SK-N-SH (cell line): ENCODE measurements at regions not wholly inside any gene's neighbourhood (a gene's known extent, or its start where the extent isn't known, plus 50 kb on each side); places are given as distances from the start of the nearest gene placed in this dataset.

ENCODE experiments used
- CTCF ChIA-PET: fragments of 300-600, 350-600 bp; formaldehyde crosslinking; extraction: SDS; loops from one replicate; lab custom pipeline; 2021; lab: Yijun Ruan, JAX
- POLR2A ChIA-PET: fragments of 350-600 bp; sonication (Branson Sonifier 250); formaldehyde crosslinking; extraction: SDS; loops from one replicate; lab custom pipeline; 2020; ENCODE audit warnings: antibody characterized with exemption, inconsistent platforms; lab: Yijun Ruan, JAX
- DNase-seq: peaks from one replicate; pipeline ENCODE4 v3.0.0; 2012
- H2AFZ ChIP-seq: fragments of 200-600 bp; sonication (generic); 2 replicates; pipeline ENCODE4 v1.8.1; 2016; ENCODE audit warnings: antibody characterized with exemption, mild to moderate bottlenecking, low read depth
- H3F3A ChIP-seq: fragments of 200-600 bp; sonication (generic); replicated peaks from 2 replicates; pipeline ENCODE3; 2016; ENCODE audit warnings: antibody characterized with exemption, mild to moderate bottlenecking; ENCODE audit not compliant: insufficient read depth
- H3K27ac ChIP-seq, 2 experiments: fragments of 200-500 bp in 1 of 2; fragments of 200-600 bp in 1 of 2; sonication (Bioruptor generic) in 1 of 2; sonication (generic), shearing (Covaris generic) in 1 of 2; 2 replicates each; pipeline versions ENCODE4 v1.5.1 to v1.6.1; 2014 to 2016; ENCODE audit warnings: low read depth in 2 of 2, inconsistent platforms in 1 of 2, low read length in 1 of 2, mild to moderate bottlenecking in 1 of 2, mixed read lengths in 1 of 2
- H3K27me3 ChIP-seq: fragments of 200-600 bp; sonication (generic), shearing (Covaris generic); 2 replicates; pipeline ENCODE4 v1.6.1; 2016; ENCODE audit warnings: mixed run types; ENCODE audit not compliant: insufficient read depth
- H3K36me3 ChIP-seq, 2 experiments: fragments of 200-500 bp in 1 of 2; fragments of 200-600 bp in 1 of 2; sonication (Bioruptor generic) in 1 of 2; sonication (generic) in 1 of 2; replicated peaks in 1 of 2; 2 replicates each; pipeline versions ENCODE3 to v1.5.1; 2014 to 2016; ENCODE audit warnings: low read length in 1 of 2, mild to moderate bottlenecking in 1 of 2; ENCODE audit not compliant: insufficient read depth in 2 of 2, control insufficient read depth in 1 of 2
- H3K4me1 ChIP-seq, 2 experiments: fragments of 200-500 bp in 1 of 2; fragments of 200-600 bp in 1 of 2; sonication (Bioruptor generic) in 1 of 2; sonication (generic), shearing (Covaris generic) in 1 of 2; 2 replicates each; pipeline versions ENCODE4 v1.5.1 to v1.6.1; 2014 to 2016; ENCODE audit warnings: low read depth in 1 of 2, low read length in 1 of 2, mixed run types in 1 of 2; ENCODE audit not compliant: insufficient read depth in 2 of 2, control insufficient read depth in 1 of 2
- H3K4me2 ChIP-seq: fragments of 200-600 bp; sonication (generic), shearing (Covaris generic); 2 replicates; pipeline ENCODE4 v1.6.1; 2017; ENCODE audit warnings: mixed run types
- H3K4me3 ChIP-seq, 2 experiments: fragments of 200-500 bp in 1 of 2; fragments of 200-600 bp in 1 of 2; sonication (Bioruptor generic) in 1 of 2; sonication (generic), shearing (Covaris generic) in 1 of 2; 2 replicates each; pipeline versions ENCODE4 v1.5.1 to v1.8.1; 2014 to 2016; ENCODE audit warnings: low read depth in 2 of 2, inconsistent platforms in 1 of 2, low read length in 1 of 2, mild to moderate bottlenecking in 1 of 2, mixed read lengths in 1 of 2, moderate library complexity in 1 of 2
- H3K79me2 ChIP-seq: fragments of 200-600 bp; sonication (generic); 2 replicates; pipeline ENCODE4 v1.8.1; 2017; ENCODE audit warnings: mild to moderate bottlenecking; ENCODE audit not compliant: insufficient read depth
- H3K9ac ChIP-seq: fragments of 200-600 bp; sonication (generic); 2 replicates; pipeline ENCODE4 v1.6.1; 2017; ENCODE audit warnings: mixed run types
- H3K9me2 ChIP-seq: fragments of 200-600 bp; sonication (generic); 2 replicates; pipeline ENCODE4 v1.6.1; 2017; ENCODE audit warnings: mixed run types
- H3K9me3 ChIP-seq: fragments of 200-600 bp; sonication (generic); 2 replicates; pipeline ENCODE4 v1.6.1; 2017; ENCODE audit warnings: mixed run types, mild to moderate bottlenecking, moderate library complexity
- H4K20me1 ChIP-seq: fragments of 200-600 bp; sonication (generic); 2 replicates; pipeline ENCODE4 v1.6.1; 2017; ENCODE audit warnings: mild to moderate bottlenecking, mixed run types; ENCODE audit not compliant: insufficient read depth
- CTCF ChIP-seq: fragments of 200-600 bp; sonication (generic); IDR thresholded peaks from 2 replicates; pipeline ENCODE4 v1.6.1; 2017; ENCODE audit warnings: antibody characterized with exemption, mild to moderate bottlenecking, moderate library complexity
- EP300 ChIP-seq, 2 experiments: IDR thresholded peaks; 2 replicates each; pipeline versions ENCODE4 v1.4.0 to v1.6.1; 2012; ENCODE audit warnings: borderline replicate concordance in 1 of 2, low read depth in 1 of 2, low read length in 1 of 2
- FOSL2 ChIP-seq: IDR thresholded peaks from 2 replicates; pipeline ENCODE4 v1.4.0; 2012; ENCODE audit warnings: low read depth, mild to moderate bottlenecking, moderate library complexity, borderline replicate concordance
- FOXM1 ChIP-seq: IDR thresholded peaks from 2 replicates; pipeline ENCODE4 v1.4.0; 2012; ENCODE audit warnings: low read depth, mild to moderate bottlenecking
- IRF3 ChIP-seq: fragments of 150-350 bp; IDR thresholded peaks from 2 replicates; pipeline ENCODE4 v1.6.1; 2016; ENCODE audit warnings: mild to moderate bottlenecking, low read depth, low read length
- JUND ChIP-seq: IDR thresholded peaks from 2 replicates; pipeline ENCODE4 v1.4.0; 2012
- MAX ChIP-seq: IDR thresholded peaks from 2 replicates; pipeline ENCODE4 v1.4.0; 2012; ENCODE audit warnings: low read depth
- MEF2A ChIP-seq: IDR thresholded peaks from 2 replicates; pipeline ENCODE4 v1.4.0; 2012; ENCODE audit warnings: low read depth, borderline replicate concordance
- NFIC ChIP-seq: IDR thresholded peaks from 2 replicates; pipeline ENCODE4 v1.4.0; 2012; ENCODE audit warnings: borderline replicate concordance
- NRF1 ChIP-seq: IDR thresholded peaks from 2 replicates; pipeline ENCODE4 v1.6.1; 2012; ENCODE audit warnings: low read depth, mild to moderate bottlenecking, low read length
- POLR2AphosphoS5 ChIP-seq: IDR thresholded peaks from 2 replicates; pipeline ENCODE4 v1.6.1; 2012; ENCODE audit warnings: low read depth, low read length
- REST ChIP-seq: IDR thresholded peaks from 2 replicates; pipeline ENCODE4 v1.6.1; 2012; ENCODE audit warnings: mild to moderate bottlenecking, low read depth, low read length, moderate library complexity
- RFX5 ChIP-seq: IDR thresholded peaks from 2 replicates; pipeline ENCODE4 v1.6.1; 2012; ENCODE audit warnings: mild to moderate bottlenecking, improper control_type of control experiment, low read length
- RXRA ChIP-seq: IDR thresholded peaks from 2 replicates; pipeline ENCODE4 v1.4.0; 2012; ENCODE audit warnings: low read depth, mild to moderate bottlenecking, borderline replicate concordance
- SMC3 ChIP-seq: IDR thresholded peaks from 2 replicates; pipeline ENCODE4 v1.6.1; 2012; ENCODE audit warnings: low read depth, low read length, improper control_type of control experiment
- TAF1 ChIP-seq: IDR thresholded peaks from 2 replicates; pipeline ENCODE4 v1.6.1; 2012; ENCODE audit warnings: low read depth, mild to moderate bottlenecking, low read length, moderate library complexity, borderline replicate concordance
- TCF12 ChIP-seq: IDR thresholded peaks from 2 replicates; pipeline ENCODE4 v1.4.0; 2012
- TEAD4 ChIP-seq: IDR thresholded peaks from 2 replicates; pipeline ENCODE4 v1.4.0; 2012; ENCODE audit warnings: mild to moderate bottlenecking, borderline replicate concordance; ENCODE audit not compliant: insufficient read depth
- USF1 ChIP-seq: IDR thresholded peaks from 2 replicates; pipeline ENCODE4 v1.4.0; 2012; ENCODE audit warnings: low read depth, borderline replicate concordance
- ZBTB33 ChIP-seq: IDR thresholded peaks from 2 replicates; pipeline ENCODE4 v1.4.0; 2012; ENCODE audit warnings: low read depth, borderline replicate concordance
- WGBS: methylation state at CpG from one replicate; pipeline ENCODE4 v1.1.6; 2017; ENCODE audit warnings: low lambda C conversion rate; 5-methylcytosine and 5-hydroxymethylcytosine counted together

GRCh38 chr15:22253676-22254408 is 173.5 kb downstream of the OR4M2 start:
- CTCF ChIA-PET: no interaction called here
- no peaks in the 10 kb centered on the region for H3K79me2 ChIP-seq
- no peak overlapping the region for H3K4me3 ChIP-seq
- DNase-seq: no peak
- no peaks in the 10 kb centered on the region for H4K20me1 ChIP-seq
- 25% methylated on average over 8 of the region's 8 CpGs for WGBS
- H3K9me2 ChIP-seq: no peaks in the 10 kb centered on the region
- H3K4me2 ChIP-seq: no peak overlapping the region
- no peak overlapping the region for H2AFZ ChIP-seq
- H3K27me3 ChIP-seq: no peaks in the 10 kb centered on the region
- peaks cover 0 to 5% of the 10 kb centered on the region in 2 experiments; a peak in 1 of 4 replicates for H3K4me1 ChIP-seq
- TF ChIP-seq RFX5 (no peak), RXRA (no peak), TCF12 (no peak), TEAD4 (no peak), CTCF (no peak), POLR2AphosphoS5 (no peak), NFIC (no peak), MAX (no peak), FOSL2 (no peak), USF1 (no peak), JUND (no peak), SMC3 (no peak), EP300 (IDR thresholded peaks at IDR 0.05; ENCODE audit: borderline replicate concordance in 1 of 2, low read depth in 1 of 2, low read length in 1 of 2) (no peak), IRF3 (no peak), TAF1 (no peak), MEF2A (no peak), NRF1 (no peak), FOXM1 (no peak), REST (no peak), ZBTB33 (no peak)
- no peak overlapping the region for H3K9ac ChIP-seq
- H3K36me3 ChIP-seq: no peaks in the 10 kb centered on the region
- H3F3A ChIP-seq: no peaks in the 10 kb centered on the region
- POLR2A ChIA-PET: no interaction called here
- no peaks in the 10 kb centered on the region for H3K9me3 ChIP-seq
- H3K27ac ChIP-seq: no peak overlapping the region
